ENCODE measurements at regions not wholly inside any gene's neighbourhood (a gene's known extent, or its start where the extent isn't known, plus 50 kb on each side); places are given as distances from the start of the nearest gene placed in this dataset.

- 40 to 56% methylated on average over 1 of the region's 1 CpG for WGBS, 2 donors
- TF ChIP-seq POLR2A (IDR thresholded peaks at IDR 0.05) (no peak), POLR2AphosphoS5 (IDR thresholded peaks at IDR 0.05) (no peak), EP300 (IDR thresholded peaks at IDR 0.05) (no peak), CTCF (IDR thresholded peaks at IDR 0.05) (no peak)
- no peaks in the 10 kb centered on the region for H3K9me3 ChIP-seq
- no peak overlapping the region for H3K27ac ChIP-seq
- no peak for DNase-seq
- ATAC-seq (ENCODE audit: low FRiP score in 2 of 2) = no peak
- no peaks in the 10 kb centered on the region for H3K27me3 ChIP-seq
- no peaks in the 10 kb centered on the region for H3K4me1 ChIP-seq
- no peaks in the 10 kb centered on the region for H3K36me3 ChIP-seq
- H3K4me3 ChIP-seq = no peak overlapping the region
Measured at GRCh38 chr7:10106609-10107008, 867.1 kb upstream of the PHF14 start.

- ATAC-seq (ENCODE audit: low FRiP score in 2 of 2) = no peak
- TF ChIP-seq EP300 (IDR thresholded peaks at IDR 0.05) (no peak), CTCF (IDR thresholded peaks at IDR 0.05) (no peak), POLR2AphosphoS5 (IDR thresholded peaks at IDR 0.05) (no peak), POLR2A (IDR thresholded peaks at IDR 0.05) (no peak)
- 93 to 97% methylated on average over 6 of the region's 6 CpGs for WGBS, 2 donors
- Histone ChIP-seq H3K4me1 (no peaks in the 10 kb centered on the region), H3K9me3 (no peaks in the 10 kb centered on the region), H3K27me3 (no peaks in the 10 kb centered on the region), H3K36me3 (no peaks in the 10 kb centered on the region), H3K4me3 (no peak overlapping the region), H3K27ac (no peak overlapping the region)
- DNase-seq = no peak
Measured at GRCh38 chr7:10116511-10116910, 857.2 kb upstream of the PHF14 start.

GRCh38 chr7:10117815-10118214 is 855.9 kb upstream of the PHF14 start:
- Histone ChIP-seq H3K27me3 (no peaks in the 10 kb centered on the region), H3K27ac (no peak overlapping the region), H3K36me3 (no peaks in the 10 kb centered on the region), H3K9me3 (no peaks in the 10 kb centered on the region), H3K4me1 (no peaks in the 10 kb centered on the region), H3K4me3 (no peak overlapping the region)
- ATAC-seq (ENCODE audit: low FRiP score in 2 of 2) (no peak), DNase-seq (no peak)
- TF ChIP-seq POLR2A (IDR thresholded peaks at IDR 0.05) (no peak), EP300 (IDR thresholded peaks at IDR 0.05) (no peak), POLR2AphosphoS5 (IDR thresholded peaks at IDR 0.05) (no peak), CTCF (IDR thresholded peaks at IDR 0.05) (no peak)
- 85 to 87% methylated on average over 1 of the region's 1 CpG for WGBS, 2 donors

- DNase-seq = no peak
Measured at GRCh38 chr7:10120936-10121335, 852.7 kb upstream of the PHF14 start.

More at GRCh38 chr7:10120936-10121335, 852.7 kb upstream of the PHF14 start:
- Histone ChIP-seq H3K36me3 (no peaks in the 10 kb centered on the region), H3K27me3 (no peaks in the 10 kb centered on the region), H3K4me3 (no peak overlapping the region), H3K9me3 (no peaks in the 10 kb centered on the region), H3K27ac (no peak overlapping the region), H3K4me1 (no peaks in the 10 kb centered on the region)
- 87 to 98% methylated on average over 2 of the region's 2 CpGs for WGBS, 2 donors
- no peak for ATAC-seq (ENCODE audit: low FRiP score in 2 of 2)
- TF ChIP-seq POLR2AphosphoS5 (IDR thresholded peaks at IDR 0.05) (no peak), POLR2A (IDR thresholded peaks at IDR 0.05) (no peak), EP300 (IDR thresholded peaks at IDR 0.05) (no peak), CTCF (IDR thresholded peaks at IDR 0.05) (no peak)

Measured in upper lobe of left lung (tissue), 6 donors.